ENCODE measurements at regions not wholly inside any gene's neighbourhood (a gene's known extent, or its start where the extent isn't known, plus 50 kb on each side); places are given as distances from the start of the nearest gene placed in this dataset.
A peak's percentile ranks its signal among the peaks of the same experiment; 100 is the strongest.

- DNase-seq (ENCODE audit: low read depth, low spot score): no peak
These were observed 333.9 kb downstream of the PDHA2 start for GRCh38 chr4:96173756-96174155.

- no peak for DNase-seq (ENCODE audit: low read depth, low spot score)
These were observed 336.0 kb downstream of the PDHA2 start for GRCh38 chr4:96175871-96176270.

DNA sequence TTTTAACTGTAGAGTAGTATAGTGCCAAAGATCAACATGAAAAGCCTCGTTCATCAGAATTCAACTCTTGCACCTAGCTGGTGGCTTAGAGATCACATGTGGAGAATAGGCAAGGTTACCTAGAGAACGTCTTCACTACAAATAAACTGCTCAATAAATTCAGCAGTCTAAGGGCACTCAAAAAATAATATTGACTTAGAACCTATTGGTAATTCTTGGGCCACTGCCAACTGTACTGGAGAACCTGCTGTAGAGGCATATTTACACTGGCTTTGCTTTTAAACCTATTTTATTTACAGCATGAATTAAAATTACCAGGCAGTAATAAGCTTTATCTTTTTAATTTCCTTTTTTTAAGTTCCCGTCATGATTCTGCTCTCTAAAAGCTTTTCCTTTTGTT lies 343.7 kb downstream of the PDHA2 start:
- DNase-seq (ENCODE audit: low read depth, low spot score): peak; percentile 27

GRCh38 chr4:96186593-96186992 lies 346.7 kb downstream of the PDHA2 start:
- DNase-seq (ENCODE audit: low read depth, low spot score): no peak

- DNase-seq (ENCODE audit: low read depth, low spot score): no peak
These were observed 349.9 kb downstream of the PDHA2 start for GRCh38 chr4:96189761-96190160.

DNA sequence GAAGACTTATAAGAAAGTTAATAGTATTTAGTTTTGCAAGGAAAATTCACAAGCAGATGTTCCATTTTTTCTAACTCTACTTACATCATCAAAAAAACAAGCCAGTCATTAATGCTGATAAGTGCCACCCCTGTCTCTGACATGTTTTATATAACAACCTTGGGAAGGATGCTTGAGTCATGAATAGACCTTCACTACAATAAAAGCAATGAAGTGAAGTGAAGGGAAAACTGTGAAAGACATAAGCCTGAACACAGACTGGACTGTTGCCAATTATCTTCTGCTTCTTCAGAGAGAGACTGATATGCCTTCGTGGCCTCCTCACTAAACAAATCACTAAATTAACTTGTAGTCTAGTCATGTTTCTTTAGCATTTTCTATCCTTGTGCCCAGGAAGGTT lies 353.2 kb downstream of the PDHA2 start:
- DNase-seq (ENCODE audit: low read depth, low spot score): no peak

GRCh38 chr4:96194993-96195392 lies 355.1 kb downstream of the PDHA2 start:
- DNase-seq (ENCODE audit: low read depth, low spot score): no peak

GRCh38 chr4:96205143-96205936 lies 365.4 kb downstream of the PDHA2 start:
- no peak for DNase-seq (ENCODE audit: low read depth, low spot score)

DNA sequence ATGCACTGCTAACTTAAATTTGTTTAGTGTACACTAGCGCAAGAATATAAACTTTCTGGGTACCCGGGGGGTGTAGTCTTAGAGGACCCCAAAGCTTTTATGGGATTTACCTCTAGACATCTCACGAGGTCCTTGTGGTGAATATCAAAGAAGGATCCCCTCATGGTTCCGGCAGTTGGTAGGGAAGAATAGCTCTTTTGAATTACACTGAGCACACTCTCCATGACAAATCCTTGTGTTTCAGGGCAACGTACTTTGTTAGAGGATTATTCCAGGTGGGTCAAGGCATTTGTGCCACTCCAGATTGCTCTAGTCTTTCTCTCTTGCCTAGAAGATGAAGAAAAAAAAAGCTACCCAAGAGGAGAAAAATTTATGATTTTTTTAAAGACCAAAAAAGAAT lies 387.6 kb downstream of the PDHA2 start:
- no peak for DNase-seq (ENCODE audit: low read depth, low spot score)

GRCh38 chr4:96228463-96228862 lies 388.6 kb downstream of the PDHA2 start:
- DNase-seq (ENCODE audit: low read depth, low spot score): no peak

- no peak for DNase-seq (ENCODE audit: low read depth, low spot score)
These were observed 400.1 kb downstream of the PDHA2 start for GRCh38 chr4:96240041-96240440.

- no peak for DNase-seq (ENCODE audit: low read depth, low spot score)
These were observed 401.9 kb downstream of the PDHA2 start for GRCh38 chr4:96241819-96242218.

- no peak for DNase-seq (ENCODE audit: low read depth, low spot score)
These were observed 407.2 kb downstream of the PDHA2 start for GRCh38 chr4:96247096-96247495.

GRCh38 chr4:96248225-96248624 lies 408.3 kb downstream of the PDHA2 start:
- no peak for DNase-seq (ENCODE audit: low read depth, low spot score)

- DNase-seq (ENCODE audit: low read depth, low spot score): no peak
These were observed 420.3 kb downstream of the PDHA2 start for GRCh38 chr4:96260064-96260682.

- no peak for DNase-seq (ENCODE audit: low read depth, low spot score)
These were observed 422.2 kb downstream of the PDHA2 start for GRCh38 chr4:96262057-96262456.

DNA sequence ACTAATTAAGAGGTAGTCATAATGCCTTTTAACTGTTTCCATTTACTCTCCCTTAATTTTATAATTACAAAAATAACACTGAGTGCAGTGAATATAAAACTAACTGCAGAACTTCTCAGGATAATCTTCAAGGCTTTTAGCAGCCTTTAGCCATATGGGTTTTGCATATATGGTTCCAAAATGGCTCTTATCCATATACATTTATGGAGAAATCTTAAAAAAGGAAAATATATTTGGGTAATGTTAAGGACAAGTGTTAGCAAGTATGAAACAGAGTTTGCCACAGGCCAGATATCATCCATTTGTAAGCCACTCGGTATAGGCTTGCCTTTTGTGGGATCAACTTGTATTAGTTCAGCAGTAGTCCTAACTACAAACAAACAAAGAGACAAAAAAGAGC lies 423.4 kb downstream of the PDHA2 start:
- DNase-seq (ENCODE audit: low read depth, low spot score): no peak

GRCh38 chr4:96264941-96265463 lies 425.1 kb downstream of the PDHA2 start:
- no peak for DNase-seq (ENCODE audit: low read depth, low spot score)

- no peak for DNase-seq (ENCODE audit: low read depth, low spot score)
These were observed 453.9 kb downstream of the PDHA2 start for GRCh38 chr4:96293806-96294205.

GRCh38 chr4:96295143-96295741 lies 455.3 kb downstream of the PDHA2 start:
- DNase-seq (ENCODE audit: low read depth, low spot score): no peak

DNA sequence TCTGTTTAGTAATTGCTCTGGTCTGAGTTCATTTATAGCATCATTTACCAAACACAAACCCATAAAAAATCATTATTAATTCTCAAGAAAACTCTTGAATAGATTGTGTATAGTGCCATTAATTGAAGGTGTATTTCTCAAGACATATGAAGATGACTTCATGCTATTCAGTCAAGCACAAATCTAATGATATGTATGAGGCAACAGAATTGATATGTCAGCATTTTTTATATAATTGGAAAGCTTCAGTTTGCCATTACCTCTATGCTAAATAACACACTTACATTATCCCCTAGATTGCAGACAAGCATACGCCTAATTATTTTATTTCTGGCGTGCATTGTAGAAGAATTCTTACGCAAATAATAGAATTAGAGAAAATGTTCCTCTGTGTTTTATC lies 461.8 kb downstream of the PDHA2 start:
- DNase-seq (ENCODE audit: low read depth, low spot score): no peak

DNA sequence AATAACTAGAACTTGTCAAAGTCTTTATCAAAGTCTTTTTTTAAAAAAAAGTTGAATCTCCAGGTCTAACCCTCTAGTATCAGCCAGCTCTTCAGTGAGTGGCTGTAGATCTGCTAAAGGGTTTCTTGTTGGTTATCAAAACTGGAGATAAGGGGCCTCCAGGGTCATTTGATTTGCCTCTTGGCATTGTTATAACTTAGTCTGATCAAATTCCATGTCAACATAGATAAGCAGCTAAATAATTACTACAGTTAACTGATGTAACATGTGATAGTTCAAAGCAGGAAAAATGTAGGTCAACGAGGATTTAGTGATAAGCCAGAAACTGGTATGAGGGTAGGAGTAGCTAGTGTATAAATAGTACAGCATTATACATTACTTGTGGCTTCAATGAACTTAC lies 465.1 kb downstream of the PDHA2 start:
- DNase-seq (ENCODE audit: low read depth, low spot score): no peak
